Loucy (cell line): ENCODE measurements at regions not wholly inside any gene's neighbourhood (a gene's known extent, or its start where the extent isn't known, plus 50 kb on each side); places are given as distances from the start of the nearest gene placed in this dataset.

Source experiments
- EZH2phosphoT487 ChIP-seq: fragments of 200-600 bp; IDR thresholded peaks from 2 replicates; pipeline ENCODE4 v1.6.1; 2018; ENCODE audit warnings: antibody characterized with exemption, mild to moderate bottlenecking, moderate library complexity, borderline replicate concordance
- TF ChIP-seq, protein P1 (sequence below): fragments of 200-600 bp; sonication (generic); conservative IDR thresholded peaks from 2 replicates; pipeline ENCODE4 v1.5.1; 2014; ENCODE audit warnings: mild to moderate bottlenecking, antibody characterized with exemption, low read length

DNA sequence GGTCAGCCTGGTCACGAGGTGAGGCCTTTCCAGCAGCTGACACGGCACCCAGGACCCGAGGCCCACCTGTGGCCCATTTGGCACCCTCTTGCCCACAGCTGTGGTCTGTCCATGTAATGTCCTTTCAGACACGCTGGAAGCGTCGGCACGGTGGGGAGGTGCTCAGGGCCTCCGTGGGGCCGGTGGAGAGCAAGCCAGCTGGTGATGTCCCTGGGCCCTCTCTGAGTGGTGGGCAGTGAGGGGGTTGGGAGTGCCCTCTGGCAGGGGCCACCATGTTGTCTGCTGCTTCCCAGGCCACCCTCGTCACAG lies 97.3 kb upstream of the ZNF469 start:
- TF ChIP-seq, protein P1, sequence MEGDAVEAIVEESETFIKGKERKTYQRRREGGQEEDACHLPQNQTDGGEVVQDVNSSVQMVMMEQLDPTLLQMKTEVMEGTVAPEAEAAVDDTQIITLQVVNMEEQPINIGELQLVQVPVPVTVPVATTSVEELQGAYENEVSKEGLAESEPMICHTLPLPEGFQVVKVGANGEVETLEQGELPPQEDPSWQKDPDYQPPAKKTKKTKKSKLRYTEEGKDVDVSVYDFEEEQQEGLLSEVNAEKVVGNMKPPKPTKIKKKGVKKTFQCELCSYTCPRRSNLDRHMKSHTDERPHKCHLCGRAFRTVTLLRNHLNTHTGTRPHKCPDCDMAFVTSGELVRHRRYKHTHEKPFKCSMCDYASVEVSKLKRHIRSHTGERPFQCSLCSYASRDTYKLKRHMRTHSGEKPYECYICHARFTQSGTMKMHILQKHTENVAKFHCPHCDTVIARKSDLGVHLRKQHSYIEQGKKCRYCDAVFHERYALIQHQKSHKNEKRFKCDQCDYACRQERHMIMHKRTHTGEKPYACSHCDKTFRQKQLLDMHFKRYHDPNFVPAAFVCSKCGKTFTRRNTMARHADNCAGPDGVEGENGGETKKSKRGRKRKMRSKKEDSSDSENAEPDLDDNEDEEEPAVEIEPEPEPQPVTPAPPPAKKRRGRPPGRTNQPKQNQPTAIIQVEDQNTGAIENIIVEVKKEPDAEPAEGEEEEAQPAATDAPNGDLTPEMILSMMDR = no peak
- TF ChIP-seq EZH2phosphoT487 = no peak
